HG02973 (cell line): ENCODE measurements at regions not wholly inside any gene's neighbourhood (a gene's known extent, or its start where the extent isn't known, plus 50 kb on each side); places are given as distances from the start of the nearest gene placed in this dataset.
"Not testable (repeated sequence)": the region's sequence is repeated elsewhere in the genome, so short reads cannot be mapped to it uniquely, and the experiment has no call there.

Source experiments
- ATAC-seq: cut with Tn5 transposase; IDR thresholded peaks from one replicate; pipeline ENCODE4 v1.9.1; 2021; ENCODE audit warnings: moderate library complexity; ENCODE audit not compliant: unreplicated experiment

GRCh38 chr3:94314218-94314883 is 251.5 kb downstream of the NSUN3 start:
- ATAC-seq: no peak

- ATAC-seq: no peak
Measured at GRCh38 chr3:94317017-94317416, 254.2 kb downstream of the NSUN3 start.

- no peak for ATAC-seq
Measured at GRCh38 chr3:94323596-94323995, 260.7 kb downstream of the NSUN3 start.

- no peak for ATAC-seq
Measured at GRCh38 chr3:94331831-94332230, 269.0 kb downstream of the NSUN3 start.

GRCh38 chr3:94336046-94336753 is 273.3 kb downstream of the NSUN3 start:
- ATAC-seq: no peak

- ATAC-seq: no peak
Measured at GRCh38 chr3:94345101-94345500, 282.2 kb downstream of the NSUN3 start.

- ATAC-seq: no peak
Measured at GRCh38 chr3:94349310-94349878, 286.5 kb downstream of the NSUN3 start.

GRCh38 chr3:94356581-94356980 is 293.7 kb downstream of the NSUN3 start:
- no peak for ATAC-seq

GRCh38 chr3:94359996-94360395 is 297.1 kb downstream of the NSUN3 start:
- ATAC-seq: no peak

GRCh38 chr3:94360987-94361386 is 298.1 kb downstream of the NSUN3 start:
- ATAC-seq: no peak

- no peak for ATAC-seq
Measured at GRCh38 chr3:94362393-94362792, 299.5 kb downstream of the NSUN3 start.

GRCh38 chr3:94365006-94365405 is 302.1 kb downstream of the NSUN3 start:
- no peak for ATAC-seq

- ATAC-seq: no peak
Measured at GRCh38 chr3:94372026-94372425, 309.2 kb downstream of the NSUN3 start.

- ATAC-seq: no peak
Measured at GRCh38 chr3:94373456-94373855, 310.6 kb downstream of the NSUN3 start.

- no peak for ATAC-seq
Measured at GRCh38 chr3:94374439-94375161, 311.7 kb downstream of the NSUN3 start.

- ATAC-seq: not testable (repeated sequence)
Measured at GRCh38 chr3:94377123-94377696, 314.3 kb downstream of the NSUN3 start.

- ATAC-seq: not testable (repeated sequence)
Measured at GRCh38 chr3:94377863-94378262, 315.0 kb downstream of the NSUN3 start.

GRCh38 chr3:94378322-94378721 is 315.5 kb downstream of the NSUN3 start:
- no peak for ATAC-seq

- ATAC-seq: no peak
Measured at GRCh38 chr3:94379264-94379663, 316.4 kb downstream of the NSUN3 start.

GRCh38 chr3:94394885-94395284 is 332.0 kb downstream of the NSUN3 start:
- ATAC-seq: no peak

GRCh38 chr3:94395851-94396250 is 333.0 kb downstream of the NSUN3 start:
- no peak for ATAC-seq
